H54 (cell line): ENCODE measurements at regions not wholly inside any gene's neighbourhood (a gene's known extent, or its start where the extent isn't known, plus 50 kb on each side); places are given as distances from the start of the nearest gene placed in this dataset.
"Not testable (repeated sequence)": the region's sequence is repeated elsewhere in the genome, so short reads cannot be mapped to it uniquely, and the experiment has no call there.

ENCODE experiments used
- DNase-seq: peaks from one replicate; pipeline ENCODE4 v3.0.0; 2011; ENCODE audit warnings: low spot score, mixed read lengths; ENCODE audit not compliant: insufficient read length
- FAIRE-seq: peaks from 3 replicates; lab custom pipeline; 2011; peaks lifted over from hg19 to GRCh38; lab: Jason Lieb, UNC
- POLR2A ChIP-seq: IDR thresholded peaks from 2 replicates; pipeline ENCODE4 v1.6.1; 2011; ENCODE audit warnings: low read depth, mild to moderate bottlenecking, low read length

DNA sequence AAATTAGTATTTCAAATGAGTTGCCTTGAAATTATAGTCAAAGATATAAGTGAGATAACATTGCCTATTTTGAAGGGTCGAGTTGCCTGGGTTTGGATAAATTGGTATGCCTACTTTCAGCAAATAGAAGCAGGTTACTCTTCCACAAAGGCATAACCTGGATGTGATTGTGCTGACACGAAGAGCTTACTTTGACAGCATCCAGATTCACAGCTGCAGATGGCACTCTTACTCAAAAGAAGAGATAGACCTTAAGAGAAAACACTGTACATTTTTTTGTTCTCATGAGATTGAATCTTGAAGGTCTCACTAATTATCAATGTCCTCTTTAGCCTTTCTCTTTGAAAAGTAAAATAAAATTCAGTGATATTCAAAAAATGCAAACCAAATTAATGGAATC lies 1338.7 kb downstream of the REEP3 start:
- FAIRE-seq (no peak), DNase-seq (no peak)
- TF ChIP-seq POLR2A = no peak

DNA sequence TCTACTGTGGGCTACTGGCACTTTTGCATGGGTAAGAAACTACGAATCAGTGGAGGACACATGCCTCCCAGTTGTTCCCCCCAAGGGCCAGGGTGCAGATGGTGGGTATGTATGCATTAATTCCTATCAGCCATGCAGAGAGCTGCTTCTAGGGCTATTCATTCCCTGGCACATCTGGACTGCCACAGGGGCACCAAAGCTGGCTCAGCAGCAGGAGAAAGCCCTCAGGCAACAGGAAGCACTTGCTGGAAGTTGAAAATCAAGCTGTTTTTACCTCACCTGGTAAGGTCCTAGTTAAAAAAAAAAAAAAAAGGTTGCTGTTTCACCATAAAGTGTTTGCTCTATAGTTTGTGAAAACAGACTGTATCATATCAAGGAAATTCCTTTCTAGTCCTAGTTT lies 1342.6 kb downstream of the REEP3 start:
- FAIRE-seq (peak; percentile 43), DNase-seq (no peak)
- no peak for TF ChIP-seq POLR2A

GRCh38 chr10:64867501-64867962 lies 1346.3 kb downstream of the REEP3 start:
- DNase-seq (no peak), FAIRE-seq (peak; percentile 50)
- no peak for TF ChIP-seq POLR2A

DNA sequence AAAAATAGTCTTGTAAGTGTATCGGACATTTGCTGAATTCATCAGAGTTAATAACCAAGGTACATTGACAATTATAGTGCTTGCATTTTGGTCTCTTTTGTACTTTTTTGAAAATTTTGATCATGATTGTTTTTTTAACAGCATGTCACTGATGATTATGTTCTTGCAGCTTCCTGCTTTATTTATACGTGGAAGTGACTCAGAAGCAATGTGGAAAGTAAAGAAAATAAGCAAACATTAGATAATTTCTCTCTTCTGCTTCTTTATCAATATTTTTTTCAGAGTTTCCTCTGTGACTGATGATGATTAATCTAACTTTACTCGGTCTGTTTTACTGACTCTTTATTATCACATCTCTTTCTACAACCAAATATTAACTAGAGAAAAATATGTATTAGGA lies 1351.9 kb downstream of the REEP3 start:
- FAIRE-seq (peak; percentile 6), DNase-seq (no peak)
- TF ChIP-seq POLR2A = no peak

DNA sequence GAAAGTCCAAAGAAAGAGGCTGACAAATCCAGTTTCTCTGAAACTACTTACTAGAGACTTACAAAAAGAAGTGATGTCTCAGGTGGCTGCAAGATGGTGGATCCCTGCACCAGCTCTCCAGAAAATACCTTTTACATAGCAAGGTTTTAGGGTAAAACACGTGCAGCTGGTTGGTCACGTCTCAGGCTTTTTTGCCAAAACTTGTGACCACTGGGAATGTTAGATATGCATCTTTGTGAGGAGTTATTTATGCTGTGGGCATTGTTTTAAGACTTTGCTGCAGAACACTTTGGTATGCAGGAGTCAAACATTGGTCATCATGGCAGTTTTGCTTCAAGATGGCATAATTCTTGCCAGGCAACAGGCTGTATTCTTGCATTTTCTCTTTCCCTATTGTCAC lies 1352.8 kb downstream of the REEP3 start:
- peak; percentile 33 for FAIRE-seq

DNA sequence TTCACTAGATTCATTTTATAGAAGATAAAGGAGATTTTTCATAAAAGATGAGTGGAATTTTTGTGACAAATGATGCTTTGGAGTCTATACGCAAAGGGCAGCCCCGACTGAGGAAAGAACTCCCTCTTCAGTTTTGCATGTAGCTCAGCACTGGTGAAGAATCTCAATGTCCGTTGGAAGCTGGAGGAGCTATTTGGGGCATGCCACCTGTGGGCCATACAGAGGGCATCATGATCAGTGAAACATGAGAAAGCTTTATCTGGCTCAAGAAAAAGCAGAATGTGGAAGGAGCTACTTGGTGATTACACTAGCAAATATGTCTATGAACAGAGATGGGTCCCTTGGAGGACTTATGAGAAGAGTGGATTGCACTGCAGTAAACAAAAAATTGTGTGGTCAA lies 1359.3 kb downstream of the REEP3 start:
- FAIRE-seq (no peak), DNase-seq (no peak)
- TF ChIP-seq POLR2A = no peak

More for the DNA sequence above, 1352.8 kb downstream of the REEP3 start:
- TF ChIP-seq POLR2A = no peak
- DNase-seq = no peak

DNA sequence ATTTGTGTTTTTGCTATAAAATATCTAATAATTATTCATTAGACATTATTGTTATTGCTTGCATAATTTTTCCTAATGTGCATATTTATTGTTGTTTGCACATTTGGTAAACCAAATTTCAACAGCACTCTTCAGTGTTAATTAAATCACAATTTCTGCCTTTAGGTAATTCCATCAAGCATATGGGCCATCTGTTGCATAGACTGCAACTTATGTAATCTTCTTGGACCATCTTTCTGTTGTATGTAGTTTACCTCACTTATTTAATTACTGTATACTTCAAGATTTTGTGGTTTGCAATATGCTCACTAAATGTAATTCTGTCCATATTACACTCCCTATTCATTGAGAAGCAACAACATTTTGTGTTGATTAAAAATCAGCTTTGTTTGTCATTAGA lies 1360.1 kb downstream of the REEP3 start:
- FAIRE-seq (no peak), DNase-seq (no peak)
- TF ChIP-seq POLR2A = no peak

GRCh38 chr10:64896582-64896981 lies 1375.4 kb downstream of the REEP3 start:
- no peak for DNase-seq
- no peak for FAIRE-seq
- TF ChIP-seq POLR2A = no peak

GRCh38 chr10:64906311-64906710 lies 1385.1 kb downstream of the REEP3 start:
- not testable (repeated sequence) for DNase-seq, FAIRE-seq

DNA sequence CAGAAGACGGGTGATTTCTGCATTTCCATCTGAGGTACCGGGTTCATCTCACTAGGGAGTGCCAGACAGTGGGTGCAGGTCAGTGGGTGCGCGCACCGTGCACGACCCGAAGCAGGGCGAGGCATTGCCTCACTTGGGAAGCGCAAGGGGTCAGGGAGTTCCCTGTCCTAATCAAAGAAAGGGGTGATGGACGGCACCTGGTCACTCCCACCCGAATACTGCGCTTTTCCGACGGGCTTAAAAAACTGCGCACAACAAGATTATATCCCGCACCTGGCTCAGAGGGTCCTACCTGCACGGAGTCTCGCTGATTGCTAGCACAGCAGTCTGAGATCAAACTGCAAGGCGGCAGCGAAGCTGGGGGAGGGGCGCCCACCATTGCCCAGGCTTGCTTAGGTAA lies 1403.1 kb downstream of the REEP3 start:
- not testable (repeated sequence) for DNase-seq, FAIRE-seq

- no peak for TF ChIP-seq POLR2A
- DNase-seq (no peak), FAIRE-seq (no peak)
These were observed 1430.8 kb downstream of the REEP3 start for GRCh38 chr10:64952042-64952441.

DNA sequence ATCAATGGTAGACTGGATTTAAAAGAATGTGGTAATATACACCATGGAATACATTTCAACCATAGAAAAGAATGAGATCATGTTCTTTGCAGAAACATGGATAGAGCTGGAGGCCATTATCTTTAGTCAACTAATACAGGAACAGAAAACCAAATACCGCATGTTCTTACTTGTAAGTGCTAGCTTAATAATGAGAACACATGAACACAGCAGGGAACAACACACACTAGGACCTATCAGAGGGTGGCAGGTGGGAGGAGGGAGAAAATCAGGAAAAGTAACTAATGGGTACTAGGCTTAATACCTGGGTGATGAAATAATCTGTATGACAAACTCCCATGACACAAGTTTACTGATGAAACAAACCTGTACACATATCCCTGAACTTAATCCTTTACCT lies 1435.2 kb downstream of the REEP3 start:
- no peak for TF ChIP-seq POLR2A
- DNase-seq (no peak), FAIRE-seq (no peak)

DNA sequence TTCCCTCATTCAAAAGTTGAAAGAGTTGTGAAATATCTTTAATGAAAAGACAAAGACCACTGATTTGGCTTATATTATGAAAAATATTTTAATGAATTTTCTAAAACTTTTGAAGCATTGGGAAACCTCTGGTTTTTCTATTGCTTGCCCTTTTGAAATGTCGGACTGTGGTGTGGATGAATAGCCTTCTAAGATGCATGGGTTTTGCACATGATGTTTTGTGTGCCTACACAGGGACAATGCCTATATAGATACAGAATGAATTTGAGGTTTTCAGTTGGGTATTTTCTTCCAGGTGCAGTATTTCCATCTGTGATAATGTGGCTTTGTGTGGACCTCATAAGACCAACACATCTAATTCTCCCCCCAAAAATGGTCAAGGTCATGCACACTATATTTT lies 1437.9 kb downstream of the REEP3 start:
- TF ChIP-seq POLR2A = no peak
- no peak for DNase-seq
- no peak for FAIRE-seq

GRCh38 chr10:64959883-64960282 lies 1438.7 kb downstream of the REEP3 start:
- no peak for DNase-seq
- no peak for TF ChIP-seq POLR2A
- FAIRE-seq = no peak

DNA sequence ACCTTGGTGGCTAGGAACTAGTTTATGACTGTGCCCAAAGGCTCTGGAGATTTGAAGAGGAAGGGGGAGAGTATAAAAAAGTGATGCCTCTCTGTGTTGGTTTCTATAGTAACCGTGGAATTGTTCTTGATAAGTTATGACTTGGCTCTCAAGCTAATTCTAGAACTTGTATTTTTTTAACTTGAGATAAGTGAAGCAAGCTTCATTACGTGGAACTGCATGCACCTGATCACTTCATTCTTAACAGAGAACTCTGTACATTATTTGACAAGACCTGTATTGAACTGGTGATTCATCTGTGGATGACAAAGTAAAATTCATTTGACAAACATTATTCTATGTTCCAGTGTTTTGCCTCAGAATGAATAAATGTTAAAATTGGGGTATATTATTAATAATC lies 1452.2 kb downstream of the REEP3 start:
- DNase-seq (no peak), FAIRE-seq (no peak)
- no peak for TF ChIP-seq POLR2A

DNA sequence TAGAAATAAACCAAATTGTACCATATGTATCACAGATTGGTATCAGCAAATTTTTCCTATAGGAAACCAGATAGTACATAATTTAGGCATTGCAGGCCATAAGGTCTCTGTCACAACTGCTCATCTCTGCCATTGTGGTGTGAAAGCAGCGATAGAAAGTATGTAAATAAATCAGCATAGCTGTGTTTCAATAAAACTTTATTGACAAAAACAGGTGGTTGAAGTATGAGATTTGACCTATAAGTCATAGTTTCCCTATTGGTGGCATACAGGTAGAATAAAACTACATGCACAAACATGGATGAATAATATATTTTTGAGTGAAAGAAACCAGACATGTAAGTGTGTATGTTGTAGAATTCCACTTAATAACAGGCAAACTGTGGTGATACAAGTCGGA lies 1454.9 kb downstream of the REEP3 start:
- no peak for DNase-seq
- TF ChIP-seq POLR2A = no peak
- no peak for FAIRE-seq

DNA sequence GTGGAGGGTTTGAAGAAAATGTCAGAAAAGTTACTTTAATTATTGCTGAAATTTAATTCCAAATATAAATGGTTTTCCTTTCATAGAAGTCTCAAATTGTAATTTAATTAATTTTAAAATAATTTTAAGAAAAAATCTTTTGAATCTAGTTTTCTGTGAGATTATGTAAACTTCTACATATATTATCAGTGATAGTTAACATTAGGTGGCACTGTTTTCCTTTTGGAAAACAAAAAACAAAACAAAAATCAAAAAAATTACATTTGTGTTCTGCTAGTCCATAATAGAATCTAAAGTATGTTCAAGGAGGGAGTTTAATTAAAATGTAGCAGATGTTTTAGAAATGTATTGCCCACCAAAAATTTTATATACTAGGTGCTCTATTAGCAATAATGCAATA lies 1456.7 kb downstream of the REEP3 start:
- DNase-seq (no peak), FAIRE-seq (no peak)
- TF ChIP-seq POLR2A = no peak
